HG03457 (cell line): ENCODE measurements at regions not wholly inside any gene's neighbourhood (a gene's known extent, or its start where the extent isn't known, plus 50 kb on each side); places are given as distances from the start of the nearest gene placed in this dataset.

Experiments
- ATAC-seq: cut with Tn5 transposase; IDR thresholded peaks from one replicate; pipeline ENCODE4 v1.9.1; 2021; ENCODE audit warnings: moderate number of reproducible peaks; ENCODE audit not compliant: unreplicated experiment

- no peak for ATAC-seq
Observed at GRCh38 chr22:49289822-49290679, 537.6 kb downstream of the BRD1 start.

- ATAC-seq, result no peak
Observed at GRCh38 chr22:49286181-49286760, 541.4 kb downstream of the BRD1 start.

GRCh38 chr22:49284931-49285330, 542.7 kb downstream of the BRD1 start:
- no peak for ATAC-seq

- ATAC-seq, result no peak
Observed at GRCh38 chr22:49284056-49284784, 543.5 kb downstream of the BRD1 start.

GRCh38 chr22:49282596-49282995, 545.1 kb downstream of the BRD1 start:
- ATAC-seq, result no peak

GRCh38 chr22:49281467-49282340, 546.0 kb downstream of the BRD1 start:
- ATAC-seq, result no peak

GRCh38 chr22:49278340-49278739, 549.3 kb downstream of the BRD1 start:
- ATAC-seq, result no peak

GRCh38 chr22:49276567-49276966, 551.1 kb downstream of the BRD1 start:
- ATAC-seq, result no peak

- ATAC-seq, result no peak
Observed at GRCh38 chr22:49274754-49275380, 552.8 kb downstream of the BRD1 start.

GRCh38 chr22:49272546-49273125, 555.0 kb downstream of the BRD1 start:
- ATAC-seq, result no peak

GRCh38 chr22:49271831-49272230, 555.8 kb downstream of the BRD1 start:
- ATAC-seq, result no peak

- no peak for ATAC-seq
Observed at GRCh38 chr22:49271369-49271727, 556.3 kb downstream of the BRD1 start.

GRCh38 chr22:49270595-49271368, 556.9 kb downstream of the BRD1 start:
- ATAC-seq, result no peak

GRCh38 chr22:49269928-49270327, 557.7 kb downstream of the BRD1 start:
- no peak for ATAC-seq

- no peak for ATAC-seq
Observed at GRCh38 chr22:49269371-49269770, 558.3 kb downstream of the BRD1 start.

- no peak for ATAC-seq
Observed at GRCh38 chr22:49268924-49269323, 558.7 kb downstream of the BRD1 start.

- no peak for ATAC-seq
Observed at GRCh38 chr22:49267996-49268395, 559.7 kb downstream of the BRD1 start.

GRCh38 chr22:49266561-49267519, 560.8 kb downstream of the BRD1 start:
- ATAC-seq, result no peak
